ENCODE measurements at regions not wholly inside any gene's neighbourhood (a gene's known extent, or its start where the extent isn't known, plus 50 kb on each side); places are given as distances from the start of the nearest gene placed in this dataset.

- no peak for DNase-seq
Measured at GRCh38 chr6:78397499-78397898, 469.9 kb upstream of the IRAK1BP1 start.

- no peak for DNase-seq
Measured at GRCh38 chr6:78398292-78398691, 469.1 kb upstream of the IRAK1BP1 start.

- no peak for DNase-seq
Measured at GRCh38 chr6:78400076-78400475, 467.3 kb upstream of the IRAK1BP1 start.

GRCh38 chr6:78427386-78427785 lies 440.0 kb upstream of the IRAK1BP1 start:
- DNase-seq = no peak

GRCh38 chr6:78430521-78430920 lies 436.8 kb upstream of the IRAK1BP1 start:
- no peak for DNase-seq

GRCh38 chr6:78435671-78436070 lies 431.7 kb upstream of the IRAK1BP1 start:
- DNase-seq = no peak

- no peak for DNase-seq
Measured at GRCh38 chr6:78436335-78436734, 431.0 kb upstream of the IRAK1BP1 start.

- no peak for DNase-seq
Measured at GRCh38 chr6:78438135-78438534, 429.2 kb upstream of the IRAK1BP1 start.

GRCh38 chr6:78460711-78461110 lies 406.6 kb upstream of the IRAK1BP1 start:
- no peak for DNase-seq

GRCh38 chr6:78462728-78463127 lies 404.6 kb upstream of the IRAK1BP1 start:
- DNase-seq = no peak

- DNase-seq = no peak
Measured at GRCh38 chr6:78465059-78465634, 402.2 kb upstream of the IRAK1BP1 start.

- no peak for DNase-seq
Measured at GRCh38 chr6:78476561-78476960, 390.8 kb upstream of the IRAK1BP1 start.

- no peak for DNase-seq
Measured at GRCh38 chr6:78482801-78483552, 384.4 kb upstream of the IRAK1BP1 start.

GRCh38 chr6:78483553-78484197 lies 383.7 kb upstream of the IRAK1BP1 start:
- no peak for DNase-seq

- DNase-seq = no peak
Measured at GRCh38 chr6:78484198-78485064, 382.9 kb upstream of the IRAK1BP1 start.

GRCh38 chr6:78487401-78487800 lies 379.9 kb upstream of the IRAK1BP1 start:
- no peak for DNase-seq

- DNase-seq = no peak
Measured at GRCh38 chr6:78489874-78490273, 377.5 kb upstream of the IRAK1BP1 start.

- no peak for DNase-seq
Measured at GRCh38 chr6:78492351-78493017, 374.9 kb upstream of the IRAK1BP1 start.

GRCh38 chr6:78500299-78501089 lies 366.9 kb upstream of the IRAK1BP1 start:
- no peak for DNase-seq

- DNase-seq = no peak
Measured at GRCh38 chr6:78502386-78502887, 364.9 kb upstream of the IRAK1BP1 start.

GRCh38 chr6:78505178-78505577 lies 362.2 kb upstream of the IRAK1BP1 start:
- no peak for DNase-seq

- no peak for DNase-seq
Measured at GRCh38 chr6:78511009-78511408, 356.3 kb upstream of the IRAK1BP1 start.
